ENCODE measurements at regions not wholly inside any gene's neighbourhood (a gene's known extent, or its start where the extent isn't known, plus 50 kb on each side); places are given as distances from the start of the nearest gene placed in this dataset.
"Not testable (repeated sequence)": the region's sequence is repeated elsewhere in the genome, so short reads cannot be mapped to it uniquely, and the experiment has no call there.

DNA sequence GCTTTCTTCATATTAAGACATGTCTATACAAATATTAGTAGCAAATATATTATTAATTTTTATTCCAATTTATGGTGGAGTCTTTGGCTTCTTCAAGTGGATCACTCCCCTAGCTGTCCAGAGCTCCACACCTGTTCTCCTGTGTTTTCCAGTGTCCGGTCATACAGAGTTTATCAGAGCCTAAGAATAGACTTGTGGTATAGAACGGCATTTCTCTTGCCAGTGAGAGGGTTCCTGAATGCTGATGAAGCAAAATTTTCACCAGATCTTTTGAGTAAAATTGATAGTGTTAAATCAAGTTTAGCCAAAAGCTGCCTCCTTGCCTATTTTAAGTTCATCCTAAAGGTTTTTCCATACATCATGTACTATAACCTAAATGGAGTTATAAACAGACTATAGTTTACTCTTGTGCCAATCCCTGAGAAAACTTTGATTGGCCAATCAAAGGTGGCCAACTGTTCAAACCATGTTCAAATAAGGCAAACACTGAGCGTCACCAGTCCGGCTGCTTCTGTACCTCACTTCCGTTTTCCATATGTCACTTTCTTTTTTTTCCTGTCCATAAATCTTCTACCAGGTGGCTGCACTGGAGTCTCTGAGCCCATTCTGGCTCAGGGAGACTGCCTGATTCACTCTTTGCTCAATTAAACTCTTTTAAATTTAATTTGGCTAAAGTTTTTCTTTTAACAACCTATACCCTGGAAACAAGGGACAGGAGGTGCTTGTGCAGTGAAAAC, 422.7 kb upstream of the FRG2C start:
- DNase-seq (ENCODE audit: low spot score); ATAC-seq: not testable (repeated sequence)

DNA sequence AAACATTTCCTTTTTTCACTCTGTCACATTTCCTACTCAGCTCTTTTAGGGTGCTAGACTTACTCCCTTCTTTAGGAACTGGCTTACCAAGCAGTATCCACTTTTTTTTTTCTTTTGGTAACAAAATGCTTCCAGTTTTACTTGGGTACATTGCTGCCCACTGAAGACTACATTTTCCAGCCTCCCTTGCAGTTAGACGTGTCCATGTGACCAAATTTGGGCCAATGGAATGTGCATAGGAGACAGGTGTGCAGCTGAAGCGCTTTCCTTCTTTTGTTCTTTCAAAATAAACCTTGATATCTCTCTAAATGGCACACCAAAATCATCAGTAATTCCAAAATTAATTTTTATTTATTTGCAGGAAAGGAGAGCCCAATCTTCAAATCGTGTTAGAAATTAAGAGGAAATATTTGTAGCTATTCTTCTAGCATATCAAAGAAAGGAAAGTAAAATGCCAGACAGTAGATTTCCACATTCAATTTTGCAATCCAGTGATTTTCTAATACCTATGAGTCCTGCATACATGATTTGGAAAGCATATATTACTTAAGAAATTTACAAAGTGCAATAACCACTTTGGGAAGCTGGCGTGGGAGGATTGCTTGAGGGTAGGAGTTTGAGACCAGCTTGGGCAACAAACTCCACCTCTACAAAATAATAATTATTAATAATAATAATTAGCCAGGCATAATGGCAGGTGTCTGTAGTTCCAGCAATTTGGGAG, 422.0 kb upstream of the FRG2C start:
- ATAC-seq (no peak), DNase-seq (ENCODE audit: low spot score) (no peak)

DNA sequence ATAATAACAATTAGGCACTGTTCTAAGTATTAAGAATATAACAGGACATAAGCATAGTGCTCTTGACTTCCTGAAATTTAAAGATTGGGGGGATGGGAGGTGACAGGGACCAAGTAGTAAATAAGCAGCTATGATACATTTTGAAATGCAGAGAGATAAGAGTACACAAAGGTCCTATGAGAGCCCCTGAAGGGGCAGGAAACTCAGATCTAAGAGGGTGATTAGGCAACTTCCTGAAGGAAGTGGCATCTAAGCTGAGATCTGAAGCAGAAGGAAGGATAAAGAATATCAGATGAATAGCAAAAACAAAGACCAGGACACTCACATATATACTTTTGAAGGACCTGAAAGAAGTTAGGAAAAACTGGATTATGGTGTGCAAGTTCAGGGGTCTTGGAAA, 415.2 kb upstream of the FRG2C start:
- DNase-seq (ENCODE audit: low spot score) (no peak), ATAC-seq (no peak)

DNA sequence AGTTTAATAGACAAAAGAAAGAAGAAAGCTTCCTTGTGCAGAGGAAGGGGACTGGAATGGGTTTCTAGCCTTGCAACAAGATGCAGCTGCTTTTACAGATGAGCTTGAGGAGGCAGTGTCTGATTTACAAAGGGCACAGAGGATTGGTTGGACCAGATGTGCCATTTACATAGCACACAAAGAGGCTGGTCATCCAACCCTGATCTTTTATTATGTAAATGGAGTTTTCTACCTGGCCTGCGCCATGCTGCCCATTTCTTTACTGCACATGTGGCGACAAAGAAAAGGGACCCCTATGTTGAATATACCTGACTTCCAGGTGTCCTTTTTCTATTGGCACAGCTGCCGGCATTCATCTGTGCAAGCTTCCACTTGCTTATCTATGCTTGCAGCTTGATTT, 409.4 kb upstream of the FRG2C start:
- ATAC-seq (no peak), DNase-seq (ENCODE audit: low spot score) (no peak)

DNA sequence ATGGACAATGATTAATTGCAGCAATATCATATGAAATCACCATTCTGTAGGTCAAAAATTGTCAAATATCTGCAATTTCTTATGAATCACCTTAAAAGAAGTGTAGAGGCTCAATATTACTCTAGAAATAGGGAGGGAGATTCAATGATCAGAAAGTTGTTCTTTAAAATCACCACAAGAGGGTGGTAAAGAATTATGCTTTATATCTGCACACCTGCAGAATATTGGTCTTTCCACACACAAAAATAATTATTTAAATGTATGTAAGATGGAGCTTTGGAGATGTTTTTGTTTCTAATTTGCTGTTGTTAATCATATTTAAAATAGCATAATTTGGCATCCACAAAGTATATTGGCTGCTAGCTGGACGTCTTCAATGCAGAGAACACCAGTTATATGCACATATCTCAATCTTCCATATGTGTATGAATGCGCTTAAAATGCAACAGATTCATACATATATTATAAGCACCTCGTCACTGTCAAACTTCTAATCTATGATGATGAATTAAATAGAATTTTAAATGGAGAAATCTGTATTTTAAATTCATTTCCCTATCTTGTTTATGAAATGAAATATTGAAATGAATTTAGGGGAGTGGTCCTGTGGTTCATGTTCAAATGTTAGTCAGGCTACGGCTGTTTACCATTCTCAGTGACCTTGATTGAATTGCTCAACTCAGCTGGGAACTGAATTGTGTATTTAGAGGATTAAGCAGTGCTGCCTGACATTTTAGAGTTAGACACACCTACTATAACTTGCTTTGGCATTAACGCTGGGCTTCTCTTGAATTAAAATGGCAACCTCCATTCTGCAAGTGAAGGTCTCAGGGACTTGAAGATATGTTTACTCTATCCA, 405.1 kb upstream of the FRG2C start:
- not testable (repeated sequence) for DNase-seq (ENCODE audit: low spot score)
- ATAC-seq, result peak; percentile 78

DNA sequence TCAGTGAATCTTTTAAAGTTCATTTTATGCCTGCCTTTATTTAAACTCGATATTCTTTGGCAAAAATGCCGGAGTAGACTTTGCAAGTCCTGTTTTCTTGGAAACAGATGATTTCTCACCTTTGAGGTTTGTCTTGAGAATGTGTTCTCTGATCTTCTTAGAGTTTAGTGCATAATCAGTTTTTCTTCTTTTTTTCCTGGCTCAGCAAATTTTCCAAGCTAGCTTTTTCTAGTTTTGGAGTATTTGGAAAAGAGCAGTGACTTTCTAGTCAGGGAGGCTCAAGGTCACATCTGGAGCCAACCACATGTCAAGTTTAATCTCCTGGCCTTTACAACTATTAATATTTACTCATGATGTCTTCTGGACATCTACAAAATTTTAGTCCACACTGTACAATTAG, 403.2 kb upstream of the FRG2C start:
- not testable (repeated sequence) for DNase-seq (ENCODE audit: low spot score); ATAC-seq

DNA sequence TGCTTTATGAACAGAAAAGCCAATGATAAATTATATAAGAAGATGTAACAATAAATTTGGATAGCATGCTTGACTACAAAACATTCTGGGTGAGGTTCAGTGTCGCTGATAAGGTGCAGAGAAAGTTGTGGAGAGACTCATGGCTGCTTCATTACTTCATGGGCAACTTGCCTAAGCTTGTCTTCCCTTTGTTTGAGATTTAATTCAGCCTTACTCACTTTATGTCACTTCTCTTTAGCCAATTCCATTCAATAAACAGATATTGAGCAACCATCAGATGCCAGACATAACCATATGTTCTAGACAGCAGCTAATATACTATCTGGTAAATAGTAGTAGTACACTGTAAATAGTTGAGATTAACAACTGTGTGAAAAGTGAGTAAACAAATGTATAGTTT, 401.5 kb upstream of the FRG2C start:
- no peak for ATAC-seq
- DNase-seq (ENCODE audit: low spot score), result no peak

DNA sequence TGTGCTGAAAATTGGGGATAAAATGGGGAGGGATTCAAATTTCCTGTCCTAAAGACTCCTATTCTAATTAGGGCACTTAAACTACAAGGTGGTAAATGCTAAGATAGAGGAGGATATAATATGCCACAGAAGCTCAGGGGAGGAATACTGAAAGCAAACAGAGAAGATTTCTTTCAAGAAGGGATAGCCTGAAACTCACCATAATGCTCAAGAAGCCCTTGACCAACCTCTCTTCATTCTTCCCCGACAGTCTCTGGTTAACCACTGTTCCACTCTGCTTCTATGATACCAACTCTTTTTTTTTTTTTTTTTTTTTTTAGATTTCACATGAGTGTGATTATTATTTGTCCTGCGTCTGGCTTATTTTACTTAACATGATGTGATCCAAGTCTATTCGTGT, 398.2 kb upstream of the FRG2C start:
- ATAC-seq (no peak), DNase-seq (ENCODE audit: low spot score) (no peak)

DNA sequence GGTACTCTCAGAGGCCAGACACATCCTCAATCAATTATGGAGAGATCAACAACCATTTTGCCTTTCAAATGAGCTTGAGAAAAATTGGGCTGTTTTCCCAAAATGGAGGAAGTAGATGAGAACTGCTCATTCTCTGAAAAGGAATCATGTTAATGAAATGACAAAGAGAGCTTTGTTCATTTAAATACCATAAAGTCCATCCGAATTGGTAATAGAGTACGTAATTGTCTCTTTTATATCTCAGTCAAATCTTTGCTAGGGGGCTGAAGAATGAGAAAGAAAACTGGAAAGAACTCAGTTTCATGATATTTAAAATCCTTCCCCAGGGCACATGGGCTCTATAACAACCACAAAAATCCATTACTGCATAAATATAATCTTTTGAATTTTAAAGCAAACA, 395.6 kb upstream of the FRG2C start:
- not testable (repeated sequence) for DNase-seq (ENCODE audit: low spot score); ATAC-seq

DNA sequence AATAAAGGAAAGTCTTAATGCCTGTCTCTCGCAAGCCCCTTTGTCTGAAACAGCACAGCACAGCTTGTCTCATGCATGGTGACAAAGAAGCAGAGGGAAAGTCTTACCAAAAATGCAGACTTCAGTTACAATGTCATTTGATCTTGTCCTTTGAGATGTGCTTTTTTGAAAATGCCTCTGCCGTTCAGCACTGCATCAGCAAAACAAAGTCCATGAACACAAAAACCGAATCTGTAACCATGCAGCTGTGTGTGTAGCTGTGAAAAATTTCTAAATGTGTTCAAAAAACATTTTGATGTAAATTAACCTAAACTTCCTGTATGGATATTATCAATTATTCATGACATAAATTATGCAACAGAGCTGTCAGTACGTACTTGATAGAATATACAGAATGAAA, 391.9 kb upstream of the FRG2C start:
- not testable (repeated sequence) for DNase-seq (ENCODE audit: low spot score); ATAC-seq

DNA sequence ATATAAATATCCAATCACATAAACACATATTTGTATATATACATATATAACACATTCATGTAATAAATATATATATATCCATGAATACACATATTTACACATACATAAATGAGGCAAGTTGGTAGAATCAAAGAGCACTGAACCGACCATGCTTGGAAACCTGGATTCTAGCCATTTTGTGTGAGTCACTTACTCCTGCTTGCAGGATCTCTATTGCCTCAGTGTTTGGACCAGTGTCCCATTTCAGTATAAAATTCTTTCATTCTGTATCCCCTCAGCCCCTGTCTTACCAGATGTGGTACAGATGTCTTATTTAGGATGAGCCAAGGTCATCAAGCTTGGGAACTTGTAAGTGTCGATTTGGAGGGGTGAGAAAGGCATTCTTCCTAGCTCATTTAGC, 391.4 kb upstream of the FRG2C start:
- ATAC-seq (no peak), DNase-seq (ENCODE audit: low spot score) (no peak)

DNA sequence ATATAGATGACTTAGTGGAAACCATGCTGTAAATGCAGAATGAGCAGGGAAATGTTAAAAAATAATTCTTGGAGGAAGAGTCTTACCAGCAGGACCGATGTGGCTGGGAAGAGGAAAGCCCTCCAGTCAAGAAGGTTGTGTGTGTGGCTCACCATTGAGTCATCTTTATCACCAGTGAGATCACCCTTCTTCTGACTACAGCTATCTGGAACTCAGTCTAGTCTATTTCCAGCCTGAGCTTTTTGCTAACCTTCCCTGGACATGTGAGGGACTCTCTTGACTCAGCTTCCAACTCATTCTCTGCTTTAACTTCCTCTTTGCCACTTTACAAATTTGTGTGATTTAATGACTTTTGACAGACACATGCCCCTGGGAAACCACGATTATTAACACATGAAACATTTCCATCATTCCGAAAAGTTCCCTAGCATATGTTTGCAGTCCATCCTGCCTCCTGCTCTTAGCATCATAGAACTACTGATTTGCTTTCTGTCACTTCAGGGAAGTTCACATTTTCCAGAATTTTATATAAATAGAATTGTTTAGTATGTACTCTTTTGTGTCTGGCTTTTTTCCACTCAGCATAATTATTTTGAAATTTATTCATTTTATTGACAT, 378.5 kb upstream of the FRG2C start:
- ATAC-seq; DNase-seq (ENCODE audit: low spot score): not testable (repeated sequence)

DNA sequence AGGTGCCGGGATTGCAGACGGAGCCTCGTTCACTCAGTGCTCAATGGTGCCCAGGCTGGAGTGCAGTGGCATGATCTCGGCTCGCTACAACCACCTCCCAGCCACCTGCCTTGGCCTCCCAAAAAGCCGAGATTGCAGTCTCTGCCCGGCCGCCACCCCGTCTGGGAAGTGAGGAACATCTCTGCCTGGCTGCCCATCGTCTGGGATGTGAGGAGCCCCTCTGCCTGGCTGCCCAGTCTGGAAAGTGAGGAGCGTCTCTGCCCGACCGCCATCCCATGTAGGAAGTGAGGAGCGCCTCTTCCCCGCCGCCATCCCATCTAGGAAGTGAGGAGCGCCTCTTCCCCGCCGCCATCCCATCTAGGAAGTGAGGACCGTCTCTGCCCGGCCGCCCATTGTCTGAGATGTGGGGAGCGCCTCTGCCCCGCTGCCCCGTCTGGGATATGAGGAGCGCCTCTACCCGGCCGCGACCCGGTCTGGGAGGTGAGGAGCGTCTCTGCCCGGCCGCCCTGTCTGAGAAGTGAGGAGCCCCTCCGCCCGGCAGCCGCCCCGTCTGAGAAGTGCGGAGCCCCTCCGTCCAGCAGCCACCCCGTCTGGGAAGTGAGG, 375.1 kb upstream of the FRG2C start:
- DNase-seq (ENCODE audit: low spot score); ATAC-seq: not testable (repeated sequence)

DNA sequence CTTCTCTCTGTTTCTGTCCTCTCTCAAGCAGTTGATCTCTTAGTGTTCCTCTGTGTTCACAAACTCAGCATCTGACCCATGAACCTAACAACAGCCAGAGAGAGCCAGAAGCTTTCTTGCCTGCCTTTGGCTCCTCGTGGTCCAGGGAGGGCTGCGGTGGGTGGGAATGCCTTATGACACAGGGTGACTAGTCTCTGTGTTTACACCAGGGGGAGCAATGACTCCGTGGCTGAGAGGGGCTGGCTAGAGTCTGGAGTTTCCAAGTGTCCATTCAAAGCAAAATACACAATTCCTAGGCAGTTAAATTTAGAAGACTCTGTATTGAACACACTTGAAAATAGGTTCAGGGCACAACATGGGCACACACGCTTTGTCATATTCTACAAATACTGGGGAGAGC, 370.0 kb upstream of the FRG2C start:
- ATAC-seq (peak; percentile 94), DNase-seq (ENCODE audit: low spot score) (peak; percentile 42)

DNA sequence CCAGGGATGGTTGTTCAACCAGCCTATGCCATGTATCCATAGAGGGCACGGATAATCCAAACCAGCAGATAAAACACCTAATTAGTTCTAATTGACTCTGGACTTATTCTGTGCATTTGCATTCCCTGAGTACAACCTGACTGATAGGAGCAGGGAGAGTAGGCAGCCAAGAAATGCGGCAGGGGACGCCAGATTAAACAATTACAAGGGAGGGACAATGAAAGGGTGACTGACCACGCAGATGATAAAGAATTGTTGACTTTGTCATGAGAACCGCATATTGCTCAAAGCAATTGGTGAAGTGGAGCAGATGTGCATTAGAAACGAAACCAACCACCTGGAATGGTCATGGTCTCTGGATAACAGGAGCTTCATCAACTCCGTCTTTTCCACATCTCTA, 369.1 kb upstream of the FRG2C start:
- no peak for DNase-seq (ENCODE audit: low spot score)
- peak; percentile 38 for ATAC-seq

DNA sequence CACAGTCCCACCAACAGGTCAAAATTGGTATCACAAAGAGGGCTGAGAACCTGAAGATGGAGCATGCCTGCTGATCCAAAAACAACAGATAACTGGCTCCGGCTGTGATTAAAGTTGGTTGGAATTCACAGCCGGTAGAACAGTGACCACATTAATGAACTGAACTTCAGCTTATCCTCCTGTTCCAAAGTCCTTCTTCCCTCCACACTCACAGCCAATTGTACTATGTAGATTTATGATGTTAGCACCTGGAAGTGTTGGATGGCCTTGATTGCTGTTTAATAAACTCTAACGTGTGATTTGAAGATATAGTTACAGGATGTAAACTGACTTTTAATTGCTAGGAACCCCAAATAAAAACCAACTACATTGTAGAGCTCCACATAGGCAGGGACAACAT, 367.3 kb upstream of the FRG2C start:
- DNase-seq (ENCODE audit: low spot score), result no peak
- no peak for ATAC-seq

DNA sequence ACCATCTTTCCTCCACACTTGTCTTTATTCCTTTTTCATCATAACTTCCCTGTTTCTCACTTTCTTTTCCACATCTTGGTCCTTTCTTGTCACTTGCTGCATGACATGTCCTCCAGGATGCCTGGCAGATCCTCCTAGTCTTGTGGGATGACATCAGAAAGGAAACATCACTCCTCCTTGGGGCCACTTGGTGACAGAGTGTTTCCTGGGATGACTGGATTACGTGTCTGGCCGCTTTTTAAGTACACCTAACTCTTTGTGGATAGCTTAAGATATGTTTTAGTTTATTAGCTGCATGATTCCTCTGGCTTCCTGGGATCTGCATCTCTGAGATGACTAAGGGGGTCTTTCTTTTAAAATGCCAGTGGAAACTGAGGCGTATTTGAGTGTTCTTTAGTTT, 363.5 kb upstream of the FRG2C start:
- DNase-seq (ENCODE audit: low spot score) (no peak), ATAC-seq (no peak)

DNA sequence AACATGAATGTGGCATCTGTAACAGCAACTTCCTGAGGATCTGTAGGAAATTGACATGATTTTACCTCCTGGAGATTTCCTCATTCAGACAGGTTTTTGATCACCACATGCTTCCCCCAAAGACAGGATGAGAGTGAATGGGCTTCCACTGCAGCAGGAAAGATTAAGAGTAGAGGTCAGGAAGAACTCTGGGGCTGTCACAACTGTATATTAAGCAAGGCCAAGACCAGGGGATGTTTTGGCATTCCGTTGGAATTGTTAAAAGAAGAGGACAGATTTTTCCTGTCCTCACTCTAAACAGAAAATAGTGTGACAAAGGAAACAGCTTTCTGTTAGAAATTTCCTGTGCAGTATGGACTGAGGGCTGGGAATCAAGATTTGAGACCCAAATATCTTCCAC, 363.1 kb upstream of the FRG2C start:
- not testable (repeated sequence) for ATAC-seq; DNase-seq (ENCODE audit: low spot score)

DNA sequence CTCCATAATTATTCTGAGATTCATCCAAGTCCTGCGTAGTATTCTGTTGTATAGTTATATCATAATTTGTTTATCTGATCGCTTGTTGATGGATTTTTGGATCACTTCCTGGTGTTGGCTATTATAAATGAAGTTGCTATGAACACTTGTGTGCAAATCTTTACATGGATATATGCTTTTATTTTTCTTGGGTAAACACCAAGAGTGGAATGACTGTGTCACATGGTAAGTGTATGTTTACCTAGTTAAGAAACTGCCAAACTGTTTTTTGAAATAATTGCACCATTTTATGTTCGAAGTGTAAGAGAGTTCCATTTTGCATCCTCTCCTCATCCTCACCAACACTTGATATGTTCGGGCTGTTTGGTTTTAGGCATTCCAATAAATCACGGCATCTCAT, 360.4 kb upstream of the FRG2C start:
- DNase-seq (ENCODE audit: low spot score) (no peak), ATAC-seq (no peak)

DNA sequence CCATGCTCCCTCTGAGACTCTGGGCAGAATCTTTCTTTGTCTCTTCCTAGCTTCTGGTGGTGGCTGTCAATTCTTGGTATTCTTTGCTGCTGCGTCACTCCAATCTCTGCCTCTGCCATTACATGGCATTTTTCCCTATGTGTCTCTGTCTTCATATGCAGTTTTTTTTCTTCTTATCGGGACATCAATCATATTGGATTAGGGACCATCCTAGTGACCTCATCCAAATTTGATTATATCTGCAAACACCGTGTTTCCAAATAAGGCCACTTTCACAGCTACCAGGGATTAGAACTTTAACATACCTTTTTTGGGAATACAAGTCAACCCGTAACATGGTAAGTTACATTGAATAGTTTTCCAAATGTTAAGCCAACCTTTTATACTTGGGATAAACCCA, 358.2 kb upstream of the FRG2C start:
- ATAC-seq (no peak), DNase-seq (ENCODE audit: low spot score) (no peak)

DNA sequence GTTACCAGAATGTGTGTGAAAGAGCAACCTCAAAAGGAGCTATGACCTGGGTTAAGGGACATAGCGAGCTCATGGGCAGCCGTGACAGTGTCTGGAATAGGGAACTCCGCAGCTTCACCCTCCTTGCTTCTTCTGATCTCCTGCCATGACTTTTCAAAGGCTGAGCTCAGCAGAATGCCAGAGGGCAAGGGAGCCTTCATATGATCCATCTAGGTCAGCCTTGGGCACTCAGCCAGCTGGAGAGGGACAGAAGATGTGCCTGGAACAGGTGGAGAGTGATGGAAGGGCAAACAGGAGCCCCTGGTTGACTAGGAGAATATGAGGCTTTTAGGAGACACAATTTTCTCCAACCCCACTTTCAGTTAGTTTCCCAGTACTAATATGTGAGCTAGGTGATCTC, 352.8 kb upstream of the FRG2C start:
- ATAC-seq; DNase-seq (ENCODE audit: low spot score): not testable (repeated sequence)

All from left lobe of liver (tissue), 2 donors.